Mammary epithelial cell (primary cell): ENCODE measurements at regions not wholly inside any gene's neighbourhood (a gene's known extent, or its start where the extent isn't known, plus 50 kb on each side); places are given as distances from the start of the nearest gene placed in this dataset.

Experiments used
- CTCF ChIP-seq, 2 donors: IDR thresholded peaks in 1 of 2; conservative IDR thresholded peaks in 1 of 2; 2 replicates each; pipeline ENCODE4 v1.5.1; 2011 to 2012; ENCODE audit warnings: inconsistent platforms in 2 of 2, low read length in 2 of 2, mild to moderate bottlenecking in 2 of 2, control low read depth in 1 of 2, low read depth in 1 of 2; ENCODE audit not compliant: insufficient read depth in 1 of 2; ENCODE audit errors: extremely low read depth in 1 of 2
- EZH2 ChIP-seq: IDR thresholded peaks from 2 replicates; pipeline ENCODE4 v1.6.1; 2012; ENCODE audit warnings: low read length, inconsistent platforms, borderline replicate concordance

GRCh38 chr7:67698354-67698753, 701.7 kb downstream of the TYW1 start:
- TF ChIP-seq CTCF (conservative IDR thresholded peaks at IDR 0.05 in 1 of 2, IDR thresholded peaks at IDR 0.05 in 1 of 2; ENCODE audit: extremely low read depth in 1 of 2, insufficient read depth in 1 of 2, low read depth in 1 of 2, low read length in 2 of 2) (no peak), EZH2 (no peak)
